Esophagus muscularis mucosa (tissue), 2 donors: ENCODE measurements at regions not wholly inside any gene's neighbourhood (a gene's known extent, or its start where the extent isn't known, plus 50 kb on each side); places are given as distances from the start of the nearest gene placed in this dataset.

Source experiments
- POLR2A ChIP-seq: fragments of 450-650 bp; IDR thresholded peaks from one replicate; pipeline ENCODE4 v1.6.1; 2017; ENCODE audit warnings: antibody characterized with exemption, moderate library complexity, mild to moderate bottlenecking, low read depth
- POLR2AphosphoS5 ChIP-seq, 2 donors: sonication (generic); formaldehyde crosslinking; IDR thresholded peaks; one replicate each; pipeline ENCODE4 v1.6.1; 2017; ENCODE audit warnings: antibody characterized with exemption in 2 of 2

- TF ChIP-seq POLR2A (no peak), POLR2AphosphoS5 (IDR thresholded peaks at IDR 0.05) (no peak)
Measured at GRCh38 chr16:87123356-87124001, 193.7 kb downstream of the C16orf95 start.
